ENCODE measurements at regions not wholly inside any gene's neighbourhood (a gene's known extent, or its start where the extent isn't known, plus 50 kb on each side); places are given as distances from the start of the nearest gene placed in this dataset.

GRCh38 chr11:134483291-134483690, 71.2 kb upstream of the B3GAT1 start:
- TF ChIP-seq POLR2A (IDR thresholded peaks at IDR 0.05; ENCODE audit: control extremely low read depth in 1 of 2, low read depth in 2 of 2, low read length in 2 of 2) (no peak), CTCF (IDR thresholded peaks at IDR 0.05; ENCODE audit: control extremely low read depth in 1 of 3, insufficient read depth in 1 of 3, low read depth in 1 of 3, low read length in 3 of 3) (no peak), BACH1 (IDR thresholded peaks at IDR 0.05; ENCODE audit: low read length) (no peak), EZH2 (IDR thresholded peaks at IDR 0.05; ENCODE audit: low read depth, low read length, severe bottlenecking) (no peak), MAFK (IDR thresholded peaks at IDR 0.05; ENCODE audit: low read depth, low read length) (no peak), USF2 (IDR thresholded peaks at IDR 0.05; ENCODE audit: low read length) (no peak), TBP (IDR thresholded peaks at IDR 0.05; ENCODE audit: low read depth, low read length) (no peak), CREB1 (IDR thresholded peaks at IDR 0.05) (no peak), RXRA (IDR thresholded peaks at IDR 0.05; ENCODE audit: insufficient read depth, low read depth, low read length) (no peak), TCF12 (IDR thresholded peaks at IDR 0.05; ENCODE audit: low read depth, low read length) (no peak), POLR2AphosphoS5 (IDR thresholded peaks at IDR 0.05; ENCODE audit: low read depth, low read length) (no peak)
